ENCODE measurements at regions not wholly inside any gene's neighbourhood (a gene's known extent, or its start where the extent isn't known, plus 50 kb on each side); places are given as distances from the start of the nearest gene placed in this dataset.

GRCh38 chrX:107507093-107507743, 57.8 kb downstream of the FRMPD3 start:
- H3K36me3 ChIP-seq (ENCODE audit: insufficient read depth, low read length) = no peaks in the 10 kb centered on the region
- H3K9me3 ChIP-seq (ENCODE audit: low read depth, low read length) = no peaks in the 10 kb centered on the region
- no peak for TF ChIP-seq CTCF (IDR thresholded peaks at IDR 0.05; ENCODE audit: extremely low read depth, low read depth, low read length)
- H3K4me3 ChIP-seq (ENCODE audit: insufficient read depth, low read length) = no peak overlapping the region
- no peak overlapping the region for H3K27ac ChIP-seq (ENCODE audit: low read depth, low read length)
- no peaks in the 10 kb centered on the region for H3K4me1 ChIP-seq (ENCODE audit: insufficient read depth, low read length)
- H3K4me2 ChIP-seq (ENCODE audit: insufficient read depth, low read length) = no peak overlapping the region
- no peak overlapping the region for H2AFZ ChIP-seq (ENCODE audit: low read length)
- no peaks in the 10 kb centered on the region for H3K79me2 ChIP-seq (ENCODE audit: insufficient read depth, low read length)
- H4K20me1 ChIP-seq (ENCODE audit: insufficient read depth, low read length) = no peaks in the 10 kb centered on the region
- DNase-seq (ENCODE audit: insufficient read length, low spot score, missing footprints) = no peak
- H3K27me3 ChIP-seq (ENCODE audit: insufficient read depth, low read length) = peaks cover 61% of the 10 kb centered on the region

- Histone ChIP-seq H3K36me3 (ENCODE audit: insufficient read depth, low read length) (no peaks in the 10 kb centered on the region), H3K4me1 (ENCODE audit: insufficient read depth, low read length) (no peaks in the 10 kb centered on the region), H3K79me2 (ENCODE audit: insufficient read depth, low read length) (no peaks in the 10 kb centered on the region), H2AFZ (ENCODE audit: low read length) (no peak overlapping the region), H3K4me2 (ENCODE audit: insufficient read depth, low read length) (no peak overlapping the region), H4K20me1 (ENCODE audit: insufficient read depth, low read length) (no peaks in the 10 kb centered on the region), H3K27ac (ENCODE audit: low read depth, low read length) (no peak overlapping the region), H3K27me3 (ENCODE audit: insufficient read depth, low read length) (peaks cover 56% of the 10 kb centered on the region), H3K4me3 (ENCODE audit: insufficient read depth, low read length) (no peak overlapping the region), H3K9me3 (ENCODE audit: low read depth, low read length) (no peaks in the 10 kb centered on the region)
- TF ChIP-seq CTCF (IDR thresholded peaks at IDR 0.05; ENCODE audit: extremely low read depth, low read depth, low read length) = no peak
- no peak for DNase-seq (ENCODE audit: insufficient read length, low spot score, missing footprints)
Observed at GRCh38 chrX:107507744-107508117, 58.3 kb downstream of the FRMPD3 start.

- Histone ChIP-seq H2AFZ (ENCODE audit: low read length) (no peak overlapping the region), H3K9me3 (ENCODE audit: low read depth, low read length) (no peaks in the 10 kb centered on the region), H3K79me2 (ENCODE audit: insufficient read depth, low read length) (no peaks in the 10 kb centered on the region), H3K36me3 (ENCODE audit: insufficient read depth, low read length) (no peaks in the 10 kb centered on the region), H3K4me2 (ENCODE audit: insufficient read depth, low read length) (no peak overlapping the region), H4K20me1 (ENCODE audit: insufficient read depth, low read length) (no peaks in the 10 kb centered on the region), H3K4me3 (ENCODE audit: insufficient read depth, low read length) (no peak overlapping the region), H3K27me3 (ENCODE audit: insufficient read depth, low read length) (peaks cover 57% of the 10 kb centered on the region), H3K4me1 (ENCODE audit: insufficient read depth, low read length) (no peaks in the 10 kb centered on the region), H3K27ac (ENCODE audit: low read depth, low read length) (no peak overlapping the region)
- no peak for TF ChIP-seq CTCF (IDR thresholded peaks at IDR 0.05; ENCODE audit: extremely low read depth, low read depth, low read length)
- no peak for DNase-seq (ENCODE audit: insufficient read length, low spot score, missing footprints)
Observed at GRCh38 chrX:107508925-107509324, 59.5 kb downstream of the FRMPD3 start.

- Histone ChIP-seq H3K36me3 (ENCODE audit: insufficient read depth, low read length) (no peaks in the 10 kb centered on the region), H3K79me2 (ENCODE audit: insufficient read depth, low read length) (no peaks in the 10 kb centered on the region), H3K4me1 (ENCODE audit: insufficient read depth, low read length) (no peaks in the 10 kb centered on the region), H3K27ac (ENCODE audit: low read depth, low read length) (no peak overlapping the region), H4K20me1 (ENCODE audit: insufficient read depth, low read length) (no peaks in the 10 kb centered on the region), H3K4me2 (ENCODE audit: insufficient read depth, low read length) (no peak overlapping the region), H3K9me3 (ENCODE audit: low read depth, low read length) (no peaks in the 10 kb centered on the region), H3K27me3 (ENCODE audit: insufficient read depth, low read length) (peaks cover 18% of the 10 kb centered on the region), H2AFZ (ENCODE audit: low read length) (no peak overlapping the region), H3K4me3 (ENCODE audit: insufficient read depth, low read length) (no peak overlapping the region)
- DNase-seq (ENCODE audit: insufficient read length, low spot score, missing footprints) = peak; percentile 21
- TF ChIP-seq CTCF (IDR thresholded peaks at IDR 0.05; ENCODE audit: extremely low read depth, low read depth, low read length) = no peak
Observed at GRCh38 chrX:107514944-107515343, 65.5 kb downstream of the FRMPD3 start.
